ENCODE measurements at regions not wholly inside any gene's neighbourhood (a gene's known extent, or its start where the extent isn't known, plus 50 kb on each side); places are given as distances from the start of the nearest gene placed in this dataset.

DNA sequence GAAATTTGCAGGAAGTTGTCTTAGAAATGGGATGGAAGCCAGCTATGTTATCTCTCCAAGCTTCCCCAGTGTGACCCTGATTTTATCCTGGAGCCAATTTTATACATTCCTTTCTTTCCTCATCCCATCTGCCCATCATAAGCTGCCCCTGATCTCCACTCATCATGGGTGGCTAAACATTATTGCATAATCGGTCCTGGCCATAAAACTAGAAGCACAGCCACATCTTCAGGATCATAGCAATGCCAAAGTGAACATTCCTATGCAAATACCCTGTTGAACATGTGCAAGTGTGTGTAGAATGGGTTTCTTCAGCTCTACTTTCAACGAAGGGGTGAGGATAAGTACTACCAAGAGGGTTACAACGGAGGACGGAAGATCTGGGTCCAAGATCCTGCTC, 50.6 kb upstream of the COG2 start:
- TF ChIP-seq, protein P1, sequence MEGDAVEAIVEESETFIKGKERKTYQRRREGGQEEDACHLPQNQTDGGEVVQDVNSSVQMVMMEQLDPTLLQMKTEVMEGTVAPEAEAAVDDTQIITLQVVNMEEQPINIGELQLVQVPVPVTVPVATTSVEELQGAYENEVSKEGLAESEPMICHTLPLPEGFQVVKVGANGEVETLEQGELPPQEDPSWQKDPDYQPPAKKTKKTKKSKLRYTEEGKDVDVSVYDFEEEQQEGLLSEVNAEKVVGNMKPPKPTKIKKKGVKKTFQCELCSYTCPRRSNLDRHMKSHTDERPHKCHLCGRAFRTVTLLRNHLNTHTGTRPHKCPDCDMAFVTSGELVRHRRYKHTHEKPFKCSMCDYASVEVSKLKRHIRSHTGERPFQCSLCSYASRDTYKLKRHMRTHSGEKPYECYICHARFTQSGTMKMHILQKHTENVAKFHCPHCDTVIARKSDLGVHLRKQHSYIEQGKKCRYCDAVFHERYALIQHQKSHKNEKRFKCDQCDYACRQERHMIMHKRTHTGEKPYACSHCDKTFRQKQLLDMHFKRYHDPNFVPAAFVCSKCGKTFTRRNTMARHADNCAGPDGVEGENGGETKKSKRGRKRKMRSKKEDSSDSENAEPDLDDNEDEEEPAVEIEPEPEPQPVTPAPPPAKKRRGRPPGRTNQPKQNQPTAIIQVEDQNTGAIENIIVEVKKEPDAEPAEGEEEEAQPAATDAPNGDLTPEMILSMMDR (IDR thresholded peaks at IDR 0.05; ENCODE audit: low read depth, low read length, missing control alignments): no peak
- no peak overlapping the region for H3K4me3 ChIP-seq (replicated peaks; ENCODE audit: low read depth, low read length)
- DNase-seq (ENCODE audit: extremely low read depth, low read depth): no peak

DNA sequence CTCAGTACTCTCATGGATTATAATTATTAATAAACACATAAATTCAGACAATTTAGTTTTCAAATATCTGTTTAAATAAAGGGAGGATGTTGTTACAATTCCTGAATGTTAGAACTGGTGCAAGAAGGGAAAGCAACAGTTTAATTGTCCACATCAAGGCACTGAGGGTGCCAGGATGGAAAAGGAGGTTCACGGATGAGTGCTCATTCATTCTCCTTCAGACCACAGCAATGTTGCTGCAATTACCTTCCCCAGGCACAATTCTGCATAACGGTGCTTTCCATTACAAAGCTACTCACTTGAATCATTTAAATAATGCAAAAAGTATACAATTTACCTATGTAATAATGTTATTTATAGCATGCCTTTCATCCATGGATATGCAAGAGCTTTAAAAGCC, 52.3 kb upstream of the COG2 start:
- TF ChIP-seq, protein P1 (IDR thresholded peaks at IDR 0.05; ENCODE audit: low read depth, low read length, missing control alignments): no peak

DNA sequence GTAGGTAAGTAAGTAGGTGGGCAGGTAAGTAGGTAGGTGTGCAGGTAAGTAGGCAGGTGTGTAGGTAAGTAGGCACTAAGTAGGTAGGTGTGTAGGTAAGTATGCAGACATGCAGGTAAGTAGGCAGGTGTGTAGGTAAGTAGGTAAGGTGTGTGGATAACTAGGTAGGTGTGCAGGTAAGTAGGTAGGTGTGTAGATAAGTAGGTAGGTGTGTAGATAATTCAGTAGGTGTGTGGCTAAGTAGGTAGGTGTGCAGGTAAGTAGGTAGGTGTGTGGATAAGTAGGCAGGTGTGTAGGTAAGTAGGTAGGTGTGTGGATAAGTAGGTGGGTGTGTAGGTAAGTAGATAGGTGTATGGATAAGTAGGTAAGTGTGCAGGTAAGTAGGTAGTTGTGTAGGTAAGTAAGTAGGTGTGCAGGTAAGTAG, 53.9 kb upstream of the COG2 start:
- TF ChIP-seq, protein P1 (IDR thresholded peaks at IDR 0.05; ENCODE audit: low read depth, low read length, missing control alignments): no peak
- no peak overlapping the region for H3K4me3 ChIP-seq (replicated peaks; ENCODE audit: low read depth, low read length)
- no peak for DNase-seq (ENCODE audit: extremely low read depth, low read depth)

More for the DNA sequence above, 52.3 kb upstream of the COG2 start:
- H3K4me3 ChIP-seq (replicated peaks; ENCODE audit: low read depth, low read length): no peak overlapping the region
- no peak for DNase-seq (ENCODE audit: extremely low read depth, low read depth)

DNA sequence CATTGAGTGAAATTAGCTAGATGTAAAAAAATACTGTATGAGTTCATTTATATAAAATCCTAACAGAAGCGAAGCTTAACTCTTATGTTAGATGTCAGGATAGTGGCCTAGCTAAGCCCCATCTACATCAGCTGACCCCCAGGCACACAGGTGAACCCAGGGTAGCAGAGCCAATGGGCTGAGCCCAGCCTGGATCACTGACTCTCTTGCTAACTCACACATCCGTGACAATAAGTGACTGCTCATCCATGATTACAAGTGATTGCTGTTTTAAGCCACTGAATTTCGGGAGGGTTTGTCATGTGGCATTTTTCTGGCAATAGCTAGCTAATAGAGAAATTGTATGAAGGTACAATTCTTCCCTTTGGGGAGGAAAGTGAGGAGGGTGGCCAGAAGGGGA, 55.2 kb upstream of the COG2 start:
- no peak overlapping the region for H3K4me3 ChIP-seq (replicated peaks; ENCODE audit: low read depth, low read length)
- TF ChIP-seq, protein P1 (IDR thresholded peaks at IDR 0.05; ENCODE audit: low read depth, low read length, missing control alignments): no peak
- DNase-seq (ENCODE audit: extremely low read depth, low read depth): no peak

DNA sequence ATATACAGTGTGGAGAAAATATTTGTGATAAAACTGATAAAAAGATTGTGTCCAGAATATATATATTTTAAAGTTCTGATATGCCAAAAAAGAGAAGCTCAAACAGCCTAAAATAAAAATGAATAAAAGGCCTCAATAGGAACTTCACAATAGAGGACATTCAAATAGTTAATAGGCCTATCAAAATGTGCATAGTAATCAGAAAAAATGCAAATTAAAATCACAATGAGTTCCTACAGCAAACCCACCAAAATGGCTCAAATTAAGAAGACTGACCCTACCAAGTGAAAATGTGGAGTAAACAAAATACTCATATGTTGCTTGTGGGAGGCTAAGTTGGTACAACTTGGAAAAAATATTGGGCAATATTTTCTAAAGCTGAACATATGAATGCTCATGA, 57.6 kb upstream of the COG2 start:
- TF ChIP-seq, protein P1 (IDR thresholded peaks at IDR 0.05; ENCODE audit: low read depth, low read length, missing control alignments): no peak
- H3K4me3 ChIP-seq (replicated peaks; ENCODE audit: low read depth, low read length): no peak overlapping the region
- no peak for DNase-seq (ENCODE audit: extremely low read depth, low read depth)

DNA sequence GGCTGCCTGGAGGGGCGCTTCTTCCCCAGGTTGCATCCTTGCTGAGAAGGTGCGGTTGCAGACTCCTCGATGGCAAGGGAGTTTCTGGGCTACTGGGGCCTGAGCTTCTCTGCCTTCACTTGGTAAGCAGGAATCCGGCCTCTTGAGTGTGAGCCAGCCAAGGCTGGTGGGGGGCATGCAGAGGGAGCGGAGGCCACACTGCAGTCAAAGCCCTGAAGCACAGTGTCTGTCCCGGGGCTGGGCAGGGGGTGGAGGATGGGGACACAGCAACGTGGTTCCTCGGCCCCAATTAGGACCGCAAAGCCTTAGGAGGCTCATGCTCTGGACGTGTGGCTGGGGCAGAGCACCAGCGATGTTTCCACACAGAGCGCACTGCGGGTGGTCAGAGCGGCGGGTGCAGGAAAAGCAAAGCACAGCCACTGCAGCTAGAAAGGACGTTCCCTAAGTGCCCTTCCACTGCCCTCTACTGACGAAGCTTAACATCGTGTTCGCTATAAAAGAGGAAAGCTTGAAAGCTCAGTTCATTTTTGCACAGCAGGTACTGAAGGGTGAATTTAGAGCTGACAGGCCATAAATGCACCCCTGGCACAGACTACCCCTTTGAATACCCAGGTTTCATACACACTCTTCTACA, 60.7 kb upstream of the COG2 start:
- TF ChIP-seq, protein P1 (IDR thresholded peaks at IDR 0.05; ENCODE audit: low read depth, low read length, missing control alignments): peak; percentile 15
- no peak for DNase-seq (ENCODE audit: extremely low read depth, low read depth)
- no peak overlapping the region for H3K4me3 ChIP-seq (replicated peaks; ENCODE audit: low read depth, low read length)

DNA sequence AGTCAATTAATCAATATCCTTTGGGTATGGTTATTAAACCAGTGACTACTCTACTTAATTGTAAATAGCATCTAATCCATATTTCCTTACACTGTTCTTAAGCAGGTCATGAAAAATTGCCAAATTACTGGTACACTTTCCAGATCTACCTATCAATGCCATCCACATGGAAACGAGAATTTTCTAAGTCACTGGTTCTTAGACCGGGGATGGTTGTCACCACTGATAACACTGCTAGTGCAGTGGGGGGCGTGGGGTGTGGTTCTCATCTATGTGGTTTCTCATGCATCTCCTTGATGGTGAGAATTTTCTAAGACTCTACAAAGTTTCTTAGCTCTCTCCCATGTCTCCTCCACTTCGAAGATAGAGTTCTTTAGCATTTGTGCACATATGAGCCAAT, 63.7 kb upstream of the COG2 start:
- TF ChIP-seq, protein P1 (IDR thresholded peaks at IDR 0.05; ENCODE audit: low read depth, low read length, missing control alignments): no peak
- no peak for DNase-seq (ENCODE audit: extremely low read depth, low read depth)
- no peak overlapping the region for H3K4me3 ChIP-seq (replicated peaks; ENCODE audit: low read depth, low read length)
